DMS153 treated with DMSO at 0.1 percent for 48 hours (cell line): ENCODE measurements at regions not wholly inside any gene's neighbourhood (a gene's known extent, or its start where the extent isn't known, plus 50 kb on each side); places are given as distances from the start of the nearest gene placed in this dataset.

Experiments used
- DNase-seq: peaks from one replicate; lab custom pipeline; 2025; ENCODE audit not compliant: unreplicated experiment; lab: John Stamatoyannopoulos, UW

DNA sequence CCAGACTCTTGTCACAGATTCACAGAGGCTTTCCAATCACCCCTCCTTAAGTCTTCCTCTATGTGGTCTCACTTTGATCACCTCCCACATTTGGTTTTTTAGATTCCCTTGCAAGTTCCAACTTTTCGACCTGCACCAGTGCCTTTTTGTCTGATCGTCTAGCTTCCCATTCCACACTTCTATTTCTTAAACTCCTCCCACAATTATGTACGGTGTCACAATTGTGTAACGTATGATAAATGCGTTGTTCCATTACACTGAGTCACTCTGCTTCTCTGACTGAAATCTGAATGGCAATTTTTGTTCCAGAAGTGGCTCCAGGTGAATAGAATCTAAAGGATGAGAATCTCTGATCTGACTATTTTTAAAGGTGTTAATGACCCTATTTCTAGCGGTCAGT, 320.1 kb downstream of the LMX1A start:
- no peak for DNase-seq

DNA sequence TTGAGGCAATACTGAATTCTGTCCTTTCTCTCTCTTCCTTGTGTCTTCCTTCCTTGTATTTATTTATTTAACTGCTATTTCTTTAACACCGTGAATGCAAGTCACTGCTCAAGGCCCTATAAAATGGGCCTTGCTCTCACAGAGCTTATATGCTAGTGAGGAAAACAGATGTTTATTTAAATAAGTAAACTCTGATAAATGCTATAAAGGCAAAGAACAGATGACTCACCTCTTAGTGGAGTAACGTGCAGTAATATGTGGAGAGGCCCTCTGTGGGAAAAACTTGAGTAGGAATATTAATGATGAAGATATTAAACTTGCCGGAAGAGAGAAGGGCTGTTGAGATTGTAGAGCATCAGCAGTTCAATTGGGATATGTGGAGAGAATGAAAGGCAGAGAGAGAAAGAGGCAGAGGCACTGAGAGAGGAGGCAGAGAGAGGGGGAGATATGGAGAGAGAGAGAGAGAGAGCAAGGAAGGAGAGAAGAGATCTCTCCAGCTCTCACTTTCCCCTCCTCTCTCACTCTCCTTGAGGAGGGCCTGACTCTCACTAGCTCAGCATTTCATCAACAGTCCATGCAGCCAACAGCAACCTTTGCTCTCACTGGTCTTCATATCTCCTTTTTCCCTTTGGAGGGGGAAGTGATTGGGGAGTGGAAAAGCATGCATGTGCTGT, 322.2 kb downstream of the LMX1A start:
- DNase-seq: no peak

DNA sequence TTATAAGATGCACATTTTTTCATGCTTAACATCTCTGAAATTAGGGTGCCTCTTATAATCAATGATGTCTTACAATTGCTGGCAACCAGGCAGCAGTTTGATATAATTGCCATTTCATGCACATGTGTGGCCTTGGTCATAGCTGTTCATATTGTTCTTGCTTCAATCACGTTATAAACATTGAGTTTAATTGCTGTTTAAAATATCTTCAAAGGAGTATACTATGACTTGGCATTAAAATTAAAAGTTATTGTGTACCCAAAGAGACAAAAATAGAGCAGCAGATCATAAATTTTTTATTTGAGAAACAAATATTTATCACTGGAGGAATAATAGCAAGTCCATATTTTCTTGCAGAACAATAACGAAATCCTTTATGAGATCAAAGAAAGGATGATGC, 325.5 kb downstream of the LMX1A start:
- no peak for DNase-seq

DNA sequence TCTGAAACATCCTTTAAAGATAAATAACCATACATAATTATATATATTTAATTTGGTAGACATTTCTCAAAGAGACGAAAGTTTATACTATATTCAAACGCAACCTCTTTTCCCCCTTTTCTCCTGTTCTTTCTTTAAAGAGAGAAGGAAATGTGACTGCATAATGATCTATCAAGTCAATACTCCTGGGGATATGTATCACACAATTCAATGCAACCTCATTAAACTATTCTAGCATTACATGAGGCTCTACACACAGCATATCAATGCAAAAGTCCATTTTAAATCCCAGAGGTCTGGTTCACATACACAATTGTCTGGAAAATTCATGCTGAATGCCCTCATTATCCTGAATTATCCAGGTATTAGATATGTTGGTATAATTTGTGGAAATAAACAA, 330.7 kb downstream of the LMX1A start:
- no peak for DNase-seq

DNA sequence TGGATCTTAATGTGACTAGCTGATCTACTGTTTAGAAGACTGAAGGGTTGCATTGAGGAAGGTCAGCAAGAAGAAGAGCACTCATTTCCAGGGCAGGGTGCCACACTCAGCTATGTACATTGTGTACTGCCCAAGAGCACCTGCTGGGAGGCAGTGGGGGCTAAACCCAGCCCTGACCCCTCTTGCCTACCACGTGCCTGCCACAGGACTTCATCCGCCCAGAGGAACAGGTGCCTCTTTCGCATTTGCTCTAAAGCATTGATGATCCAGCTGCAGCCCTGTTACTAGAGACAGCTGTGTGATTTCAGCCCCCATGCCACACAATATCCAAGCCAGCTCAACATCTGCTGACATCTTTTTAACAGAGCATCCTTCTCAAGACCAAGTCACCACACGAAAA, 341.8 kb downstream of the LMX1A start:
- DNase-seq: no peak

DNA sequence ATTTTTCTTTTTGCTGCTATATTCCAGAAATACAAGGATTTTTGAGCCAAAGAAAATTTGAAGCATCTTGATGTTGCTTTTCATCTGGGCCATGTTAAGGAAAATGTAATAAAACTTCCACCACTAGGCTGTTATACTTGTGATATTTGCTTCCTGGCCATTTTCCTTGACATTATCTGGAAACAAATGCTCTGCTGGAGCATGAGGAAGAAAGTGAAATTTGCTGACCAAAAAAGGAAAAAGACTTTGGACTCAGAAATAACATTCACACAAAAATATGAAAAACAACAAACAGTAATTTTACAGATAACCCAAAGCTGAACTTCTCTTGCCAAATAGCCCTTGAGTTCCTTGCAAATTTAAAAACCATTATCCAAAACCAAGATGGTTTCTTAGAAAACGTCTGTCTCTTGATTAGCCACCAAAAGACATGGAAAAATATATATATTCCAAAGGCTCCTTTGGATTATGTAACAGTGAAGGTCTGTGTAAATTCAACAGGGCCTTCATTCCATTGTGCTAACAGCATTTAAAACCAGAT, 344.5 kb downstream of the LMX1A start:
- DNase-seq: no peak

DNA sequence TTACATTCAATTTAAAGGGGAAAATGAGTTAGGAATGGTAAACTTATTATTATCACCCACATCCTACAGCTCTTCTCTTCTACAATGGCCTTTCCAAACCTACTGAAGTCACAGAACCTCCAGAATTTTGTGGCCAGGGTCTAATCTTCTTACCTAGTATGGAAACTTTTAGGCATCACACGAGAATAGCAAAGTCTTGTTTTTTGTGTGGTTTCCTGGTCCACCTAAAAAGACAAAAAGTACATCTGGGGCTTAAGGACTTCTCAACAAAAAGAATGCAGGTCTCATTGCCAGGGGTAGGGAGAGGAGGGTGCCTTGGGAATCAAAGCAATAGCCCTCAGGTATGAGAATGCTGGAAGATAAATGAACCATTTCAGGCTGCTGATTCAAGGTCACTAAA, 345.3 kb downstream of the LMX1A start:
- no peak for DNase-seq

DNA sequence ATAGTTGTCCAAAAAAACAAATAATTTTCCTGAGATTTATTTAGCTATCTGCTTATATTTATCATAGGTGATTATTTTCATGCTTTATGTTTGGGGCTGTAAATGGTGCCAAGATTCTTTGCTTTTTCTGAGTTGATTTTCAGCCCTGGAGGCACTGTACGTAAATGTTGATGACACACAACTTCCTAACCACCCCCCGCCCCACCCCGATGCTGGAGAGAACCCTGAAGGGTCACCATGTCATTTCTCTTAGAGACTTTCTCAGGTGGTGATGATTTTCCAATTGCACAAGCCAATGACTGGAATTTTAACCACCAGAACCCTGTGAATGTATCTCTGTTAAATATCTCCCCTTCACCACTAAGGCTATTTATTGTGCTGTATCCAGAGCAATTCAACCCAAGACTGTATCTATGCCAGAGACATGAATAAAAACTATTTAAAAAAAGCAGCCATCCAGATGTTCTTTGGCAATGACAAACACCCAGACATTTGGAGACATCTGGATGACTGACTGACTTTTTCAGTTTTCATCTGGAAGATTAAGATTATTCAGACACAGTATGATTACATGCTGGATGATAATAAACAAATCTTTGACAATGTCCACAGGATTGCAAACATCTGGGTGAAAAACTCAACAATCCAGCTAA, 346.0 kb downstream of the LMX1A start:
- no peak for DNase-seq

DNA sequence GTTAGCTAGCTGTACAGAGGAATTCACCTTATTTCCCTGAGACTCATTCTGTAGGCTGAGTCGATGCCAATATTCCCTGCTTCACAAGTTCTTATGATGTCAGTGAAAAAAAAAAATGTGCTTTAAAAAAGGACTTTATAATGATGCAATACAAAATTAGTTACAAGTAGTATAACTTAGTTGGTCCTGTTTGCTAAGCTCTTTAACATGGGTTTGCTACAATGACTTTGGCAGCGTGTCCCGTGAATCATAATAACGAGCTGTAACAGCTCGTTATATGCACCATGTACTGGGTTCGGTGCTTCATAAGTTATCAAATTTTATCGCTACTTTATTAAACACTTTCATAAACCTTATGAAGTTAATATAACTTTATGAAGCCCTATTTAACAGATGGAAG, 349.7 kb downstream of the LMX1A start:
- no peak for DNase-seq

DNA sequence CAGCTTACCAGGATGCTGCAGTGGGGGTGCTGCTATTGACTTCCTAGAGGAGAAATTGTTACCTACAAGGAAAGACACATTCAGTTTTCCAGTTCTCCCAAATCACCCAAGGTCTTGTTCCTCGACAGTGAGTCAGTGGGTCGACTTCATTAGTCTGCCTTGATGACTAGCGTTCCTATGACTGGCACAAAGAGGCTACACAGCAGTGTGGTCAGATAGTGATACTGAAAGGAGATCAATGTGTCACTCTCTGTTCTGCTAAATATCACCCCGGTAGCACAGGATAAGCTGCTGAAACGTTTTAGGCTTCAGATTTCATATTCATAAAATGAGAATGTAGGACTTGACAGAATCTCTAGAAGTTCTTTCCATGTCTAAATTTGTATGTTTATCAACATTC, 357.4 kb downstream of the LMX1A start:
- no peak for DNase-seq

DNA sequence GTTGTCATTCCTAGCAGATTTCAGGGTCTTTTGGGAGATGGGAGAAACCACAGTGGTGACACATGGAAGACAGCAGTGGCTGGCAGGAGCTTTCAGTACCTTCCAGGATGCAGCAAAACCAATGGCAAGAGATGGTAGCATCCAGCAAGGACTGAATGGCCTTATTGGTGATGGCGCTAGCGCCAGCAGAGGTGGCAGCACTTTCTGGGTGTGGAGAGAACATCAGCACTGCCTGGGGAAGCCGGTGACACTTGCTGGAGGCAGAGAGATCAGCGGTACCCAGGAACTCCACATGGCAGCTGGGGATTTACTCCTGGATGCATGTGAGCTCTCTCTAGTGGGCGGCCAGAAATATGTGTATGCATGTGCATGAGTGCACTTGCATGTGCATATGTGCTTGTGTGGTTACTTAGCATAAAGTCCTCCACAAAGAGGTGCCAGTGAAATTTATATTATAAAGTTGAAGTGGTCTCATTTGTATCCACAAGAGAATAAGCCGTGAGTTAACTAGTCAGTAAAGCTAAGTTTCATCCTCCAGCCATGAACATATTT, 364.7 kb downstream of the LMX1A start:
- no peak for DNase-seq

DNA sequence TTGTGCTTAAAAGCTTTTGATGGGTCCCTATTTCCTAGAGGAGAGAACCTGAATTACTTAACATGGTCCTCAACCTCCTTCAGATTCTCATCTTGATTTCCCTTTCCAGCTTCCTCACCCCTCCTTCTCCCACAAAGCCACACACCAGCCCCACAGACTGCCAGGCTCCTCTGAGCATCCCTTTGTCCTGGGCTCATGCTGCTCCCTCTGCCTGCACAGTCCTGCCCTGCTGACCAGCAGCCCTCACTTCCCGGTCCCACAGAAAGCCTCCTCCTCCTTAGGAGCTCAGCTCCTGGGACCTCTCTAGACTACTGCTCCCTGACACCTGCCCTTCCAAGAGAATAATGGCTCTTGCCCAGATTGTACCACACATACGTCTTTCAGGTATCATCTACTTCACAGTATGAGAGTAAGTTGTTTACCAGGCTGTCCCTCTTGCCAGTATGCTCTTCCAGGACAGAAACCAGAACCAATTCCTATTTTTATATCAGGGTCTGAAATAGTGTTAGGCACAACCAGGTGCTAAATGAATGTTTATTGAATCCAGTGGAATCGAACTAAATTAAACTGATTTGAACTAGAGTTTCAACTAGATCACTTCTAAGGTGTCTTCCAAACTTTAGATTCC, 373.4 kb downstream of the LMX1A start:
- DNase-seq: no peak

DNA sequence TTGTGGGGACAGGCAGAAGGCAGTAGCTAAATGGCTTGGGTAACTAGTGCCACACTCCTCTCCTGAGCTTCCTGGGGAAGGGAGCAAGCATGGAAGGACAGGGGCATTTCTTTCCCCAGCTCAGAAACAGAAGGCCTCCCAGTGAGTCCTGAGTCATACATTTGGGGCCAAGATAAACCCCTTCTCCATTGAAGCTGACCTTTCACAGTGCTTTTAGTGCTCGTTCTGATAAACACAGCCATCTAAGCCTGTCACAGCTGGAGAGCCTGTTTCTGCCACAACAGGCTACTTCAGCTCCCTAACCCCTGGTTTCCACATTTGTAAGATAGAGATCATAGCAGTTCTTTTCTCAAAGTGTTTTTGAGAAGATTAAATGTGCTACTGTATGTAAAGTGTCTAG, 374.0 kb downstream of the LMX1A start:
- DNase-seq: no peak

DNA sequence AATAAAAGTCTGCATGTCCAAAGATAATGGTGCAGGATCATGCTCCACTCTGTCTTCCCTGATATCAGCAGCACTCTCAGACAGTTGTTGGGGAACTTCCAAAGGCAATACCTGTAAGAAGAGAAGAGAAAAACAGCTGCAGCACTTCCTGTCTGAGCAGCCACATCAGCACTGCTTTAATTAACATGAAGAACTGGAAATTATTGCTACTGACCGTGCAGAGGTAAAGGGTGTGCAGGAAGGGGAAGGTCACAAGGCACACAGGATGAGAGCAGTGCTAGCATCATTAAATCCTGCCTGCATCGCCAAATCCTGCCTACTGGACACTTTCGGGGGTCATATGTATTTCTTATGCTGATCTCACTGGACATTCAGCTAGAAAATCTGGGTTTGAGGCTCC, 379.0 kb downstream of the LMX1A start:
- DNase-seq: no peak

DNA sequence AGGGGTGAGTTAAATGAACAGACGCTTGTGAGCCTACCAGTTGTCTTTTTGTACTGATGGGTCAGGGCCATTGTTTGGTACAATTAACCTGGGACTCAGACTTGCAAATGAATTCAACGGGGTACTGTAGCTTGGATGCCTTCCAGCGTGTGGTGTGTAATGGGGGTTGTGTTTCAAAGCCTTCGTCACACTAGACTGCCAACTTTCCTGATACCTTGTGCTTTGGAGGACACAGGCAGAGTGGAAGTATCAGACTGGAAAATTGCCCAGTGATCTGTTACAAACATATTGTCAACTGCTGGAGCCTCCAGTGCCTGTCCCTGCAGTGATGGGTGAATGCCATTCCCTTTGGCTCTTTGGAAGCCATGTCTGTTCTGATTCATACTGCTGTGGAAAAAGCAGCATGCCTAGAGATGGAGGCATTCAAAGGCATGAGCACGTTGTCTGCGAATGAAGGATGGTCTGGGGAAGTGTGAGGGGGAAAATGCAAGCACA, 384.5 kb downstream of the LMX1A start:
- no peak for DNase-seq

DNA sequence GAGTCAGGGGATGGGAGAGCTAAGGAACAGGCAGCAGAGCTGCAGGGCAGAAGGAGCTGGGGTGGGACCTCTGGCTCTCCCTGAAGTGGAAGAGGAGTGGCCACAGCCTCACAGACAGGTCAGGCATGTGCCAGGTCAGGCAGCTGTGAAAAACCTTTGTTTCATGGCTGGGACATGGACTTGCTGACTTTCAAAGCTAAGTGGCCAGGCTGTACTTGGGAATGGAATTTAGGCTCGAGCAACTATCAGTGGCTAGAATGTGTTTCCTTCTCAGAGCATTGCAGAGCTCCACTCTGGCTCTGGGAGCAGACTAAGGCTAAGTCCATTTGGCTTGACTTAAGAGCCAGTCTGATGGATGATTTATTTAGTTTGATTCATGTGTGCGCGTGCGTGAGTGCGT, 385.1 kb downstream of the LMX1A start:
- no peak for DNase-seq

DNA sequence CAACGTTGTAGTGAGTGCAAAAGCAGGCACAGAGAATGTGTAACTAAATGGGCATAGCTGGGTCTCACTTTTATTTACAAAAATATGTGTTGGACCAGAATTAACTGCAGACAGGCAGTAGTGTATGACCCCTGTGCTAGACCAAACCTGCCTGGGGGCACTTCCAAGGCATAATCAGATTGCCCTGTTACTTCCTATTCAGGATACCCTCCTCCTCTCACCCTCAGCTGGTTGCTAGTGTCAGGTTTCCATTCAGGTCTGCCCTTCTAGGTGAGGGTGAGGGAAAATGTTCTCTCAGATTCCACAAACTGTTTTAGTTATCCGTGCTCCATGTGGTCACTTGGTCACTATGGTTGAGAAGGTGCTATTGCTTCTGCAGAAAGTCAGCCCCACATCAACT, 387.3 kb downstream of the LMX1A start:
- DNase-seq: no peak

DNA sequence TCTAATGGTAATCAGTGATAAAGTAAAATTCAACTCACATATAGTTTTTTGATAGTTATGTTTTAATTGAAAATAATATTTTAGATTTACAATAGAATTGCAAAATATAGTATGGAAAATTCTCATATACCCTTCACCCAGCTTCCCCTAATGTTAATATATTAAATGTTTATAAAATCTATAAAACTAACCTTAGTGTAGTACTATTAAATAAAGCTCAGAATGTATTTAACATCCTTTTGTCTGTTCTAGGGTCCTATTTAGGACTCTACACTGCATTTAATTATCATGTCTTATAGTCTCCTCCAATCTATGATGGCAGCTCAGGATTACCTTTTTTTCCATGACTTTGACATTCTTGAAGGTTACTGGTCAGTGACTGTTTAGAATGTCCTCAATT, 389.2 kb downstream of the LMX1A start:
- no peak for DNase-seq

DNA sequence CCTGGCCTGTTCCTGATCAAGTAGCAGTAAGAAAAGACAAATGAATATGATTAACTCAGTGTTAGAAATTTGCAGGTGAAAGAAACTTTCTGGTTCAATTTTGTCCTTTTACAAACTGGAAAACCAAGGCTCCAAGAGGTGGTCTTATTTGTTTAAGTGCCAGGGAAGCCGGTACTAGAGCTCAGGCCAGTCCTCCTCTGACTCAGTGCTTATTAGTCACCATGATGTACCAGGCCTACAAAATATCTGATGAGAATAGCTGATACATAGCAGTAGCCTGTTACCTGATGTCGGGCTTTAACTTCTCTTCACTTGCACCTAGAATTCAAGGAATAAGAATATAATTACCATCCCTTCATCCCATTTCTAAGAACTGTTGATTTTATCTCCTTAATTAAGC, 394.8 kb downstream of the LMX1A start:
- no peak for DNase-seq

DNA sequence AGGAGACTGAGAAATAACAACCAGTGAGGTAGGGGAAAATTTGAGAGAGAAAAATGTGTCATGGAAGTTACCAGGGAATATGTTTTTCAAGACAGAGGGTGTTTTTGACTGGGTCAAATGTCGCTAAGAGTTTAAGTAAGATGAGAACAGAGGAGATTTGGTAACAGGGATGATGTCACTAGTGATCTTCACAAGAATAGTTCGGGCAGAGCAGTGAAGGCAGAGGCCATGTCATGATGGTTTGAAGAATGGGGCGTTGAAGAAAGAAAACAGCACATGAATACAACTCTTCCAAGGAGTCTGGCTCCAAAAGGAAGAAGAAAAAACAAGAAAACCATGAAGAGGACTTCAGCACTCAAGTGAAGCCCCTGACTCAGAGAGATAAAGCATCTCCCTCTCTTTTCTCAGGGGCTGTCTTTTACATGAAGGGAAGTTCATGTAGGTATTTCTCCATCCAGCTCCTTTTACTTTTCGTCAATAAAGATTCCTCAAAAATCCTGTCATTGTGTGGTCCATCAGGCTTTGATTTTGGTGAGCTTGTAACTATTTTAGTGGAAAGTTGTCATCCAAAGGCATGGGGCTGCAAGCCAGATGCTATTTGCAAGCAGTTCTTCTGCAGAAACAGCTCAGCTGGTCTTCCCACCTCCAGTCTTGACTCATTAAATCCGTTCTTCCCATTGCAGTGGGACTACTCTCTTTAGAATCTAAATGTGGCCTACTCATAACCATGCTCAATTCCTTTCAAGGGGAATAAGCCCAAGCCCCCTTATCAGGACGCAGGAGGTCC, 397.3 kb downstream of the LMX1A start:
- DNase-seq: no peak

DNA sequence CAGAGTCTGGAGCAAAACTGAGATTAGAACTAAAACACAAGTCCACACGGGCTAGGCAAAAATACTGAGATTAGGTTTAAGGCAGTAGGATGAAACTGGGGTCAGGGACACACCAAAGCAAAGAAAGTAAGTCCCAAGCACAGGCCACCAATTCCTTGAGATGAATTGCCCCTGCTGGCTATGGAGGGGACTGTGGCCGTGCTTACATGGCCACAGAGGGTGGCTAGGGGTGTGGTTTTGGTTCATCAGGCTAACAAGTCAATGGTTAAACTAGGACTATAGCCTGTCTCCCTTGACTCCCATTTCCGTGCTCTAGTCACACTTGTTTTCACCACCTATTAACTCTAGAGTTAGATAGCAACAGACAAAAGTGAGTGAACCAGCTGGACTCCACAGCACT, 394.8 kb downstream of the PBX1 start:
- DNase-seq: no peak
